HCT116 (cell line): ENCODE measurements at regions not wholly inside any gene's neighbourhood (a gene's known extent, or its start where the extent isn't known, plus 50 kb on each side); places are given as distances from the start of the nearest gene placed in this dataset.
A peak's percentile ranks its signal among the peaks of the same experiment; 100 is the strongest.

Experiments used
- ATAC-seq: fragments of 200-7000 bp; cut with Tn5 transposase; 2 replicates; pipeline ENCODE4 v1.9.1; 2020; ENCODE audit warnings: mild to moderate bottlenecking, moderate library complexity
- BruUV-seq: library from RNA; stranded (reverse); fragments of 400-500 nt; replicated peaks from 2 replicates; lab custom pipeline; 2021; lab: Mats Ljungman, UMichigan
- CTCF ChIA-PET: fragments of 300-600 bp; sonication (Branson Sonifier 250); formaldehyde crosslinking; loops from one replicate; lab custom pipeline; 2021; ENCODE audit warnings: antibody characterized with exemption; lab: Charles Lee
- POLR2A ChIA-PET: fragments of 300-600, 350-600 bp; sonication (Branson Sonifier 250); formaldehyde crosslinking; loops from one replicate; lab custom pipeline; 2021; ENCODE audit warnings: antibody characterized with exemption; lab: Charles Lee
- RAD21 ChIA-PET, 2 experiments: fragments of 300-600 bp; sonication (Branson Sonifier 250); formaldehyde crosslinking; loops; one replicate each; lab custom pipeline; 2023; ENCODE audit warnings: low total read pairs in 2 of 2; ENCODE audit not compliant: uncharacterized antibody in 2 of 2, unreplicated experiment in 2 of 2, low non-redundant PET in 1 of 2; lab: Charles Lee
- DNase-seq: peaks from one replicate; pipeline ENCODE4 v3.0.0-alpha.2; 2010; ENCODE audit warnings: low read depth, low spot score
- H2AFZ ChIP-seq: fragments of 200-600 bp; shearing (Covaris generic), sonication (generic); 2 replicates; pipeline ENCODE4 v1.6.1; 2017; ENCODE audit warnings: low read depth, mixed run types, mixed read lengths, antibody characterized with exemption, low read length; ENCODE audit not compliant: poor library complexity, severe bottlenecking
- H3K27ac ChIP-seq: 2 replicates; pipeline ENCODE4 v1.5.1; 2012; ENCODE audit warnings: low read depth, low read length
- H3K27me3 ChIP-seq: fragments of 200-600 bp; sonication (generic); 2 replicates; pipeline ENCODE4 v1.6.1; 2016; ENCODE audit warnings: mixed run types, low read length, mixed read lengths; ENCODE audit not compliant: insufficient read depth
- H3K36me3 ChIP-seq, 2 experiments: fragments of 200-500 bp in 1 of 2; fragments of 200-600 bp in 1 of 2; sonication (Bioruptor generic) in 1 of 2; sonication (generic) in 1 of 2; 2 replicates each; pipeline versions ENCODE4 v1.5.1 to v1.6.1; 2014 to 2016; ENCODE audit warnings: low read length in 2 of 2, inconsistent platforms in 1 of 2, mixed read lengths in 1 of 2, mixed run types in 1 of 2; ENCODE audit not compliant: insufficient read depth in 2 of 2, control insufficient read depth in 1 of 2
- H3K4me1 ChIP-seq, 2 experiments: fragments of 200-600 bp in 1 of 2; sonication (generic) in 1 of 2; 2 replicates each; pipeline versions ENCODE4 v1.5.1 to v1.6.1; 2012 to 2017; ENCODE audit warnings: low read length in 2 of 2, inconsistent platforms in 1 of 2, mild to moderate bottlenecking in 1 of 2, mixed read lengths in 1 of 2, mixed run types in 1 of 2, moderate library complexity in 1 of 2; ENCODE audit not compliant: insufficient read depth in 2 of 2, control insufficient read depth in 1 of 2
- H3K4me2 ChIP-seq: fragments of 200-600 bp; sonication (generic); 2 replicates; pipeline ENCODE4 v1.6.1; 2017; ENCODE audit warnings: mixed run types, low read length, mixed read lengths
- H3K4me3 ChIP-seq, 2 experiments: fragments of 200-600 bp in 1 of 2; sonication (generic) in 1 of 2; replicated peaks in 1 of 2; 2 replicates each; pipeline ENCODE4 v1.5.1; 2011 to 2016; ENCODE audit warnings: low read length in 2 of 2, control low read depth in 1 of 2, low read depth in 1 of 2, mild to moderate bottlenecking in 1 of 2, mixed read lengths in 1 of 2, mixed run types in 1 of 2
- H3K79me2 ChIP-seq: fragments of 200-600 bp; sonication (generic); 2 replicates; pipeline ENCODE4 v1.6.1; 2017; ENCODE audit warnings: mild to moderate bottlenecking, mixed run types, low read length, moderate library complexity, mixed read lengths; ENCODE audit not compliant: insufficient read depth
- H3K9ac ChIP-seq: fragments of 200-600 bp; sonication (generic); 2 replicates; pipeline ENCODE4 v1.6.1; 2016; ENCODE audit warnings: low read length, mixed read lengths
- H3K9me2 ChIP-seq: fragments of 200-600 bp; sonication (generic), shearing (Covaris generic); 2 replicates; pipeline ENCODE4 v1.6.1; 2017; ENCODE audit warnings: mixed run types, mild to moderate bottlenecking, moderate library complexity; ENCODE audit not compliant: insufficient read depth
- H3K9me3 ChIP-seq, 2 experiments: fragments of 200-500 bp in 1 of 2; fragments of 200-600 bp in 1 of 2; sonication (Bioruptor generic) in 1 of 2; sonication (generic) in 1 of 2; 2 replicates each; pipeline ENCODE4 v1.6.1; 2014 to 2017; ENCODE audit warnings: low read length in 2 of 2, mixed read lengths in 2 of 2, inconsistent platforms in 1 of 2, low read depth in 1 of 2, mild to moderate bottlenecking in 1 of 2, mixed run types in 1 of 2, moderate library complexity in 1 of 2; ENCODE audit not compliant: control insufficient read depth in 1 of 2, insufficient read depth in 1 of 2
- H4K20me1 ChIP-seq: fragments of 200-600 bp; sonication (generic), shearing (Covaris generic); 2 replicates; pipeline ENCODE4 v1.6.1; 2017; ENCODE audit warnings: mixed run types, mild to moderate bottlenecking, moderate library complexity; ENCODE audit not compliant: insufficient read depth
- CBX3 ChIP-seq: IDR thresholded peaks from 2 replicates; pipeline ENCODE4 v1.6.1; 2012; ENCODE audit warnings: low read depth
- CEBPB ChIP-seq: IDR thresholded peaks from 2 replicates; pipeline ENCODE4 v1.6.1; 2012; ENCODE audit warnings: low read depth
- ELF1 ChIP-seq: IDR thresholded peaks from 2 replicates; pipeline ENCODE4 v1.6.1; 2012; ENCODE audit warnings: low read depth, borderline replicate concordance
- FOSL1 ChIP-seq: IDR thresholded peaks from 2 replicates; pipeline ENCODE4 v1.6.1; 2012; ENCODE audit warnings: low read depth
- POLR2A ChIP-seq: IDR thresholded peaks from 2 replicates; pipeline ENCODE4 v1.7.0; 2011; ENCODE audit warnings: borderline replicate concordance; ENCODE audit not compliant: insufficient read depth, insufficient read length; ENCODE audit errors: extremely low read depth
- POLR2AphosphoS5 ChIP-seq: IDR thresholded peaks from 2 replicates; pipeline ENCODE4 v1.6.1; 2011; ENCODE audit warnings: mild to moderate bottlenecking, low read depth, low read length, moderate library complexity
- RAD21 ChIP-seq: IDR thresholded peaks from 2 replicates; pipeline ENCODE4 v1.6.1; 2012; ENCODE audit warnings: low read depth, mild to moderate bottlenecking
- SIN3A ChIP-seq: IDR thresholded peaks from 2 replicates; pipeline ENCODE4 v1.6.1; 2012; ENCODE audit warnings: low read depth
- SP1 ChIP-seq: IDR thresholded peaks from 2 replicates; pipeline ENCODE4 v1.6.1; 2012; ENCODE audit warnings: low read depth
- TCF7L2 ChIP-seq: IDR thresholded peaks from 2 replicates; pipeline ENCODE4 v1.7.0; 2011; ENCODE audit warnings: borderline replicate concordance, inconsistent platforms; ENCODE audit not compliant: insufficient read depth, insufficient read length; ENCODE audit errors: extremely low read depth
- YY1 ChIP-seq: IDR thresholded peaks from 2 replicates; pipeline ENCODE4 v1.6.1; 2011; ENCODE audit warnings: low read length, low read depth, moderate library complexity, mild to moderate bottlenecking; ENCODE audit not compliant: insufficient replicate concordance; ENCODE audit errors: extremely low read depth
- ZFX ChIP-seq: fragments of 450-650 bp; IDR thresholded peaks from 2 replicates; pipeline ENCODE4 v1.6.1; 2017
- ZNF274 ChIP-seq: fragments of 200-500 bp; sonication (Bioruptor generic); IDR thresholded peaks from 2 replicates; pipeline ENCODE4 v1.6.1; 2014; ENCODE audit warnings: mild to moderate bottlenecking, low read depth, low read length, inconsistent platforms
- intact Hi-C: fragments of 100-400 bp; cut with micrococcal nuclease; formaldehyde crosslinking; loops from 2 replicates; pipeline ENCODE4 v1.10.0; 2022
- TF ChIP-seq, protein P1 (sequence below): IDR thresholded peaks from 2 replicates; pipeline ENCODE4 v1.6.1; 2012; ENCODE audit warnings: low read depth

DNA sequence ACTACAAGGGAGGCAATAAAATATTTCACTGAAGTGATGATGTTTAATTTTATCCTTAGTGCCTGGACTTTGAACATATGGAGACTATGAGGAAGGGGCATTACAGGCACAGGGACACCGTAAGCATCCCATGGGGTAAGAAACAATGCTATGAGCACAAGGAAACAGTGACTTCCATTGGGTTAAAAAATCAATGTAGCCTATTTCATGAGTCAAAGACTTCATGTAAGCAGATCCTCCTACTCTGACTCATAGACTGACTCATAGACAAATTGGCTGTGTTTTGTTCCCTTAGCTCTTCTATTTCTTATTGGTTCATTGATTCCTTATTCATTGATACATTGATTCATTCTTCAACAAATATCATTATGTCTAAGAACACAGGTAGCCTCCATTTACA is 351.0 kb downstream of the PRELID2 start (continued):
- TF ChIP-seq POLR2A = no peak
- no peak for TF ChIP-seq ELF1
- TF ChIP-seq YY1 = no peak
- no peak for TF ChIP-seq SIN3A
- TF ChIP-seq SP1 = peak; percentile 84
- TF ChIP-seq RAD21 = peak; percentile 18; the same call in 1 of the 2 replicates
- peak; percentile 38; the same call in 1 of the 2 replicates for TF ChIP-seq POLR2AphosphoS5
- peak; percentile 36; the same call in 1 of the 2 replicates for TF ChIP-seq CEBPB
- TF ChIP-seq ZNF274 = no peak
- no peak for TF ChIP-seq TCF7L2
- no peak for TF ChIP-seq ZFX

DNA sequence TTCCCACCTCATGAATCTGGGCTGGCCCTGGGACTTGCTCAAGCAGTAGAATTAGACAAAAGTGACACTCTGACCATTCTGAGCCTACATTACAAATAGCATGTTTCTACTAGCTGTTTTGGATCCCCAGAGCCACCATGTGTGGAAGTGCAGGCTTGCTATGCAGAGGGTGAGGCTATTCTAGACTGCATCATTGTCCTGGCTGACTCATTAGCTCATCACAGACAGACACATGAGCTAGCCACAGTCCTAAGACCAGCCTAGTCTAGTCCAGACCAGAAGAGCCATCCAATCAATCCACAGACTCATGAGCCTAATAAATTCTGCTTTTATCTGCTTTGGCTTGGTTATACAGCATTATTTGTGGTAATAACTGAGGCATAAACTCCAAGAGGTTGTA is 351.9 kb downstream of the PRELID2 start:
- intact Hi-C loops = loop anchor here (5.0 kb wide), 1 partner anchor 104 kb away; no protein-coding TSS in a partner anchor
- ATAC-seq (peak; percentile 82), DNase-seq (no peak)
- H3K9me2 ChIP-seq = no peaks in the 10 kb centered on the region
- H3K9ac ChIP-seq = no peak overlapping the region
- TF ChIP-seq FOSL1 (peak; percentile 52; the same call in 1 of the 2 replicates), SP1 (peak; percentile 35), CBX3 (peak; percentile 54; the same call in 1 of the 2 replicates)
- TF ChIP-seq, protein P1, sequence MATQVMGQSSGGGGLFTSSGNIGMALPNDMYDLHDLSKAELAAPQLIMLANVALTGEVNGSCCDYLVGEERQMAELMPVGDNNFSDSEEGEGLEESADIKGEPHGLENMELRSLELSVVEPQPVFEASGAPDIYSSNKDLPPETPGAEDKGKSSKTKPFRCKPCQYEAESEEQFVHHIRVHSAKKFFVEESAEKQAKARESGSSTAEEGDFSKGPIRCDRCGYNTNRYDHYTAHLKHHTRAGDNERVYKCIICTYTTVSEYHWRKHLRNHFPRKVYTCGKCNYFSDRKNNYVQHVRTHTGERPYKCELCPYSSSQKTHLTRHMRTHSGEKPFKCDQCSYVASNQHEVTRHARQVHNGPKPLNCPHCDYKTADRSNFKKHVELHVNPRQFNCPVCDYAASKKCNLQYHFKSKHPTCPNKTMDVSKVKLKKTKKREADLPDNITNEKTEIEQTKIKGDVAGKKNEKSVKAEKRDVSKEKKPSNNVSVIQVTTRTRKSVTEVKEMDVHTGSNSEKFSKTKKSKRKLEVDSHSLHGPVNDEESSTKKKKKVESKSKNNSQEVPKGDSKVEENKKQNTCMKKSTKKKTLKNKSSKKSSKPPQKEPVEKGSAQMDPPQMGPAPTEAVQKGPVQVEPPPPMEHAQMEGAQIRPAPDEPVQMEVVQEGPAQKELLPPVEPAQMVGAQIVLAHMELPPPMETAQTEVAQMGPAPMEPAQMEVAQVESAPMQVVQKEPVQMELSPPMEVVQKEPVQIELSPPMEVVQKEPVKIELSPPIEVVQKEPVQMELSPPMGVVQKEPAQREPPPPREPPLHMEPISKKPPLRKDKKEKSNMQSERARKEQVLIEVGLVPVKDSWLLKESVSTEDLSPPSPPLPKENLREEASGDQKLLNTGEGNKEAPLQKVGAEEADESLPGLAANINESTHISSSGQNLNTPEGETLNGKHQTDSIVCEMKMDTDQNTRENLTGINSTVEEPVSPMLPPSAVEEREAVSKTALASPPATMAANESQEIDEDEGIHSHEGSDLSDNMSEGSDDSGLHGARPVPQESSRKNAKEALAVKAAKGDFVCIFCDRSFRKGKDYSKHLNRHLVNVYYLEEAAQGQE = no peak
- no peaks in the 10 kb centered on the region for H3K27me3 ChIP-seq
- no peak overlapping the region for H2AFZ ChIP-seq
- no peaks in the 10 kb centered on the region for H4K20me1 ChIP-seq
- H3K4me3 ChIP-seq = no peak overlapping the region
- RAD21 ChIA-PET = no interaction called here
- H3K36me3 ChIP-seq = no peaks in the 10 kb centered on the region
- POLR2A ChIA-PET = no interaction called here
- BruUV-seq = no TSS peak
- H3K4me2 ChIP-seq = peak overlapping the region; percentile 59
- CTCF ChIA-PET = no interaction called here
- H3K9me3 ChIP-seq = no peaks in the 10 kb centered on the region
- H3K27ac ChIP-seq = no peak overlapping the region
- peaks cover 6 to 37% of the 10 kb centered on the region in 2 experiments for H3K4me1 ChIP-seq
- no peaks in the 10 kb centered on the region for H3K79me2 ChIP-seq
